ENCODE measurements at regions not wholly inside any gene's neighbourhood (a gene's known extent, or its start where the extent isn't known, plus 50 kb on each side); places are given as distances from the start of the nearest gene placed in this dataset.
A peak's percentile ranks its signal among the peaks of the same experiment; 100 is the strongest.

- no peaks in the 10 kb centered on the region for H3K4me1 ChIP-seq
- no peaks in the 10 kb centered on the region for H3K27me3 ChIP-seq
- intact Hi-C loops (cut with DNase I) = no loop called here
- H3K36me3 ChIP-seq = no peaks in the 10 kb centered on the region
- no peak overlapping the region for H3K27ac ChIP-seq (replicated peaks in 1 of 4)
- no peaks in the 10 kb centered on the region for H3K9me3 ChIP-seq
- WGBS = 78% methylated on average over 6 of the region's 6 CpGs
- H3K4me3 ChIP-seq = no peak overlapping the region
- no peak for TF ChIP-seq EP300 (IDR thresholded peaks at IDR 0.05)
- TF ChIP-seq, protein P1, sequence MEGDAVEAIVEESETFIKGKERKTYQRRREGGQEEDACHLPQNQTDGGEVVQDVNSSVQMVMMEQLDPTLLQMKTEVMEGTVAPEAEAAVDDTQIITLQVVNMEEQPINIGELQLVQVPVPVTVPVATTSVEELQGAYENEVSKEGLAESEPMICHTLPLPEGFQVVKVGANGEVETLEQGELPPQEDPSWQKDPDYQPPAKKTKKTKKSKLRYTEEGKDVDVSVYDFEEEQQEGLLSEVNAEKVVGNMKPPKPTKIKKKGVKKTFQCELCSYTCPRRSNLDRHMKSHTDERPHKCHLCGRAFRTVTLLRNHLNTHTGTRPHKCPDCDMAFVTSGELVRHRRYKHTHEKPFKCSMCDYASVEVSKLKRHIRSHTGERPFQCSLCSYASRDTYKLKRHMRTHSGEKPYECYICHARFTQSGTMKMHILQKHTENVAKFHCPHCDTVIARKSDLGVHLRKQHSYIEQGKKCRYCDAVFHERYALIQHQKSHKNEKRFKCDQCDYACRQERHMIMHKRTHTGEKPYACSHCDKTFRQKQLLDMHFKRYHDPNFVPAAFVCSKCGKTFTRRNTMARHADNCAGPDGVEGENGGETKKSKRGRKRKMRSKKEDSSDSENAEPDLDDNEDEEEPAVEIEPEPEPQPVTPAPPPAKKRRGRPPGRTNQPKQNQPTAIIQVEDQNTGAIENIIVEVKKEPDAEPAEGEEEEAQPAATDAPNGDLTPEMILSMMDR (IDR thresholded peaks at IDR 0.05) = no peak
- no peak for TF ChIP-seq POLR2A (IDR thresholded peaks at IDR 0.05; ENCODE audit: low read depth)
- no peak for TF ChIP-seq POLR2AphosphoS5 (IDR thresholded peaks at IDR 0.05)
- DNase-seq (ENCODE audit: extremely low spot score) = peak; percentile 37
Measured at GRCh38 chr10:58981846-58982245, 194.6 kb upstream of the PHYHIPL start.

DNA sequence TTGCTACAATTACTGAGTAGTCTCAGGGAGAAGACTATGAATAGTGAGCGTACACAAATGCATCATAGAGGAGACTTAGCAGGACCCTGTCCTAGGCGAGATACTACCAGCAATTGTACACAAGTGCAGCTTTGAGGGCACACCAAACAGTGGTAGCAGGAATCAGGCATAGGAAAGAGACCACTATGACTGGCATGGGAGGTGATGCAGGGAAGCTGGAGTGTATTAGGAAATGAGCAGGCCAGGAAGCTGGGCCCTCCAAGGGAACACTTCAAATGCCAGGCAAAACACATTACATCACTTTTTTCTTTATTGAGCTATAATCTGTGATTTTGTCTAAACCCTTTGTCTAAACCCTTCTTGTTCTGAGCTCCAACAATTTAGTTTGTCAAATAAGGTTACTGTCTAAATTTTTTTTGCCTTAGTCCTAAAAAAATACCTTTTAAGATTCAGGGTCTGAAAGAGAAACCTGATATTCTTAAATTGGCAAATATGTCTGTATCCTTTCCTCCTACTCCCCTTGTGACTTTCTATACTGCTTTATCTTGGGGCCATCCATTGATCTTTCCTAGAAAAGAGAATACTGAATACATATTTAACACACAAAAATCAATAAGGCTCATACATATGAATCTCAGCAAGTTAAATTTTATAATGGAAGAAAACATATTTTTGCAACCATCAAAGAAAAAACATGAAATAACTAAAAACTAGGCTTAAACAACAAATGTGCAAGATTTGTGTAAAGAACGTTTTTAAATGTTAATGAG is 193.8 kb upstream of the PHYHIPL start:
- Histone ChIP-seq H3K27ac (replicated peaks in 1 of 4) (no peak overlapping the region), H3K27me3 (no peaks in the 10 kb centered on the region), H3K36me3 (no peaks in the 10 kb centered on the region), H3K9me3 (no peaks in the 10 kb centered on the region), H3K4me3 (no peak overlapping the region), H3K4me1 (no peaks in the 10 kb centered on the region)
- DNase-seq (ENCODE audit: extremely low spot score) = peak; percentile 21
- intact Hi-C loops (cut with DNase I) = no loop called here
- TF ChIP-seq EP300 (IDR thresholded peaks at IDR 0.05) (no peak), POLR2A (IDR thresholded peaks at IDR 0.05; ENCODE audit: low read depth) (no peak), POLR2AphosphoS5 (IDR thresholded peaks at IDR 0.05) (no peak)
- TF ChIP-seq, protein P1 (IDR thresholded peaks at IDR 0.05) = no peak
- 89% methylated on average over 3 of the region's 3 CpGs for WGBS

GRCh38 chr10:58985216-58985615 is 191.2 kb upstream of the PHYHIPL start:
- no peak for TF ChIP-seq EP300 (IDR thresholded peaks at IDR 0.05)
- TF ChIP-seq, protein P1 (IDR thresholded peaks at IDR 0.05) = no peak
- no peak for TF ChIP-seq POLR2A (IDR thresholded peaks at IDR 0.05; ENCODE audit: low read depth)
- no peak for TF ChIP-seq POLR2AphosphoS5 (IDR thresholded peaks at IDR 0.05)
- peak; percentile 66 for DNase-seq (ENCODE audit: extremely low spot score)
- Histone ChIP-seq H3K27ac (replicated peaks in 1 of 4) (no peak overlapping the region), H3K36me3 (no peaks in the 10 kb centered on the region), H3K4me3 (no peak overlapping the region), H3K9me3 (peaks cover 0 to 11% (median 5%) of the 10 kb centered on the region in 4 donors), H3K27me3 (no peaks in the 10 kb centered on the region), H3K4me1 (no peaks in the 10 kb centered on the region)
- 98% methylated on average over 3 of the region's 3 CpGs for whole genome bisulfite sequencing
- intact Hi-C loops (cut with DNase I) = no loop called here

DNA sequence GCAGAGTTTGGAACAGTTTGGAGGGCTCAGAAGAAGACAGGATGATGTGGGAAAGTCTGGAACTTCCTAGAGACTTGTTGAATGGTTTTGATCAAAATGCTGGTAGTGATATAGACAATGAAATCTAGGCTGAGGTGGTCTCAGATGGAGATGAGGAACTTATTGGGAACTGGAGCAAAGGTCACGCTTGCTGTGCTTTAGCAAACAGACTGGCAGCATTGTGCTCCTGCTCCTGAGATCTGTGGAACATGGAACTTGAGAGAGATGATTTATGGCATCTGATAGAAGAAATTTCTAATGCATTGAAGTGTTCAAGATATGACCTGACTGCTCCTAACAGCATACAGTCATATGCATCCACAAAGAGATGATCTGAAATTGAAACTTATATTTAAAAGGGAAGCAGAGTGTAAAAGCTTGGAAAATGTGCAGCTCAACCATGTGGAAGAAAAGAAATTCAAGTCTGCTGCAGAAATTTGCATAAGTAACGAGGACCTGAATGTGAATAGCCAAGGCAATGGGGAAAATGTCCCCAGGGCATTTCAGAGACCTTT is 186.9 kb upstream of the PHYHIPL start:
- no peak for TF ChIP-seq POLR2AphosphoS5 (IDR thresholded peaks at IDR 0.05)
- peak; percentile 50 for DNase-seq (ENCODE audit: extremely low spot score)
- no peak overlapping the region for H3K27ac ChIP-seq (replicated peaks in 1 of 4)
- H3K9me3 ChIP-seq = peaks cover 0 to 13% (median 5%) of the 10 kb centered on the region in 4 donors
- no peaks in the 10 kb centered on the region for H3K36me3 ChIP-seq
- 91% methylated on average over 2 of the region's 2 CpGs for WGBS
- no peaks in the 10 kb centered on the region for H3K4me1 ChIP-seq
- no peak overlapping the region for H3K4me3 ChIP-seq
- H3K27me3 ChIP-seq = no peaks in the 10 kb centered on the region
- intact Hi-C loops (cut with DNase I) = no loop called here

DNA sequence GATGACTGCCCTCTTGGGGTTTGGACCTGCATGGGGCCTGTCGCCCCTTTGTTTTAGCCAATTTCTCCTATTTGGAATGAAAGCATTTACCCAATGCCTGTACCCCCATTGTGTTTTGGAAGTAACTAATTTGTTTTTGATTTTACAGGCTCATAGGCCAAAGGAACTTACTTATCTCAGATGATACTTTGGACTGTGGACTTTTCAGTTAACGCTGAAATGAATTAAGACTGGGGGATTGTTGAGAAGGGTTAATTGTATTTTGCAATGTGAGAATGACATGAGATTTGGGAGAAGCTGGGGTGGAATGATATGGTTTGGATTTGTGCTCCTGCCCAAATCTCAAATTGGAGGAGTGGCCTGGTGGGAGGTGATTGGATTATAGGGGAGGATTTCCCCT is 185.8 kb upstream of the PHYHIPL start:
- no peak for DNase-seq (ENCODE audit: extremely low spot score)
- TF ChIP-seq EP300 (IDR thresholded peaks at IDR 0.05) = no peak
- TF ChIP-seq, protein P1 (IDR thresholded peaks at IDR 0.05) = no peak
- TF ChIP-seq POLR2A (IDR thresholded peaks at IDR 0.05; ENCODE audit: low read depth) = no peak
- TF ChIP-seq POLR2AphosphoS5 (IDR thresholded peaks at IDR 0.05) = no peak
- Histone ChIP-seq H3K4me1 (no peaks in the 10 kb centered on the region), H3K9me3 (peaks cover 0 to 13% (median 5%) of the 10 kb centered on the region in 4 donors), H3K4me3 (no peak overlapping the region), H3K27ac (replicated peaks in 1 of 4) (no peak overlapping the region), H3K27me3 (no peaks in the 10 kb centered on the region), H3K36me3 (no peaks in the 10 kb centered on the region)
- 95% methylated on average over 2 of the region's 2 CpGs for WGBS
- intact Hi-C loops (cut with DNase I) = no loop called here

All from esophagus muscularis mucosa (tissue), 4 donors.